IMR-90 (cell line): ENCODE measurements at regions not wholly inside any gene's neighbourhood (a gene's known extent, or its start where the extent isn't known, plus 50 kb on each side); places are given as distances from the start of the nearest gene placed in this dataset.

Experiments
- ATAC-seq: fragments of 200-7000 bp; cut with Tn5 transposase; 2 replicates; pipeline ENCODE4 v1.9.1; 2020; ENCODE audit warnings: low read depth, mild to moderate bottlenecking, moderate library complexity
- BruUV-seq: library from RNA; stranded (reverse); fragments of 400-500 nt; replicated peaks from 2 replicates; lab custom pipeline; 2021; lab: Mats Ljungman, UMichigan
- CTCF ChIA-PET: fragments of 300-600 bp; formaldehyde crosslinking; extraction: SDS; loops from one replicate; lab custom pipeline; 2021; ENCODE audit warnings: antibody characterized with exemption; lab: Yijun Ruan, JAX
- POLR2A ChIA-PET: fragments of 300-600 bp; sonication (Branson Sonifier 250); formaldehyde crosslinking; loops from one replicate; lab custom pipeline; 2022; ENCODE audit warnings: antibody characterized with exemption; ENCODE audit not compliant: unreplicated experiment; lab: Charles Lee
- DNase-seq: peaks from one replicate; pipeline ENCODE4 v3.0.0; 2013
- H2AFZ ChIP-seq: replicated peaks from 2 replicates; pipeline ENCODE3; 2013; ENCODE audit warnings: low read length, mild to moderate bottlenecking; ENCODE audit not compliant: poor library complexity
- H2AK5ac ChIP-seq: 2 replicates; pipeline ENCODE4 v1.6.1; 2013; ENCODE audit warnings: low read depth, low read length, inconsistent platforms
- H2AK9ac ChIP-seq: replicated peaks from 2 replicates; pipeline ENCODE3; 2013; ENCODE audit warnings: mild to moderate bottlenecking, low read depth, low read length, moderate library complexity; ENCODE audit not compliant: poor library complexity
- H2BK120ac ChIP-seq: 2 replicates; pipeline ENCODE4 v1.6.1; 2013; ENCODE audit warnings: low read depth, low read length, inconsistent platforms
- H2BK15ac ChIP-seq: 3 replicates; pipeline ENCODE4 v1.6.1; 2013; ENCODE audit warnings: low read depth, low read length, inconsistent platforms
- H2BK20ac ChIP-seq: 2 replicates; pipeline ENCODE4 v1.6.1; 2013; ENCODE audit warnings: low read depth, mild to moderate bottlenecking, inconsistent platforms, low read length, moderate library complexity
- H2BK5ac ChIP-seq: 2 replicates; pipeline ENCODE4 v1.6.1; 2013; ENCODE audit warnings: mild to moderate bottlenecking, low read depth, low read length, inconsistent platforms; ENCODE audit not compliant: poor library complexity, severe bottlenecking
- H3K14ac ChIP-seq: replicated peaks from 2 replicates; pipeline ENCODE4 v1.6.1; 2013; ENCODE audit warnings: low read depth, low read length, inconsistent platforms
- H3K18ac ChIP-seq: 2 replicates; pipeline ENCODE4 v1.6.1; 2013; ENCODE audit warnings: low read depth, low read length, control low read depth
- H3K23ac ChIP-seq: 2 replicates; pipeline ENCODE4 v1.6.1; 2013; ENCODE audit warnings: low read depth, low read length, inconsistent platforms
- H3K27ac ChIP-seq: 2 replicates; pipeline ENCODE4 v1.5.1; 2013; ENCODE audit warnings: mild to moderate bottlenecking, control low read depth, low read length; ENCODE audit not compliant: insufficient read depth
- H3K27me3 ChIP-seq: 2 replicates; pipeline ENCODE4 v1.6.1; 2013; ENCODE audit warnings: low read length; ENCODE audit not compliant: control insufficient read depth, insufficient read depth
- H3K36me3 ChIP-seq: 2 replicates; pipeline ENCODE4 v1.6.1; 2013; ENCODE audit warnings: low read length, mixed read lengths; ENCODE audit not compliant: control insufficient read depth, insufficient read depth
- H3K4ac ChIP-seq: 2 replicates; pipeline ENCODE4 v1.6.1; 2013; ENCODE audit warnings: low read depth, low read length, inconsistent platforms
- H3K4me1 ChIP-seq: 2 replicates; pipeline ENCODE4 v1.6.1; 2013; ENCODE audit warnings: low read length, mixed read lengths; ENCODE audit not compliant: control insufficient read depth, insufficient read depth
- H3K4me2 ChIP-seq: 2 replicates; pipeline ENCODE4 v1.6.1; 2013; ENCODE audit warnings: low read depth, mild to moderate bottlenecking, control low read depth, low read length, moderate library complexity
- H3K4me3 ChIP-seq: 2 replicates; pipeline ENCODE4 v1.5.1; 2013; ENCODE audit warnings: low read depth, mild to moderate bottlenecking, control low read depth, low read length, moderate library complexity; ENCODE audit not compliant: insufficient read depth
- H3K56ac ChIP-seq: 2 replicates; pipeline ENCODE4 v1.6.1; 2013; ENCODE audit warnings: low read length, inconsistent platforms; ENCODE audit not compliant: insufficient read depth; ENCODE audit errors: extremely low read depth
- H3K79me1 ChIP-seq, 2 experiments: 2 replicates each; pipeline ENCODE4 v1.6.1; 2013; ENCODE audit warnings: low read length in 2 of 2, inconsistent platforms in 1 of 2, low read depth in 1 of 2
- H3K9ac ChIP-seq: 2 replicates; pipeline ENCODE4 v1.6.1; 2013; ENCODE audit warnings: low read depth, low read length, control low read depth
- H3K9me1 ChIP-seq: 2 replicates; pipeline ENCODE4 v1.6.1; 2013; ENCODE audit warnings: low read length, inconsistent platforms; ENCODE audit not compliant: insufficient read depth
- H3K9me3 ChIP-seq: 2 replicates; pipeline ENCODE4 v1.6.1; 2013; ENCODE audit warnings: low read length; ENCODE audit not compliant: control insufficient read depth, insufficient read depth
- H4K20me1 ChIP-seq: 2 replicates; pipeline ENCODE4 v1.6.1; 2013; ENCODE audit warnings: low read length, inconsistent platforms; ENCODE audit not compliant: insufficient read depth
- H4K5ac ChIP-seq: 2 replicates; pipeline ENCODE4 v1.6.1; 2013; ENCODE audit warnings: mild to moderate bottlenecking, low read depth, low read length, control low read depth
- H4K8ac ChIP-seq, 2 experiments: 2 replicates each; pipeline ENCODE4 v1.6.1; 2013; ENCODE audit warnings: low read depth in 2 of 2, low read length in 2 of 2, control low read depth in 1 of 2, inconsistent platforms in 1 of 2
- H4K91ac ChIP-seq: 2 replicates; pipeline ENCODE4 v1.6.1; 2013; ENCODE audit warnings: low read depth, low read length, inconsistent platforms; ENCODE audit not compliant: insufficient read depth
- BHLHE40 ChIP-seq: fragments of 150-350 bp; IDR thresholded peaks from 2 replicates; pipeline ENCODE4 v1.6.1; 2016; ENCODE audit warnings: mild to moderate bottlenecking, low read depth, low read length
- CHD1 ChIP-seq: IDR thresholded peaks from 2 replicates; pipeline ENCODE4 v1.6.1; 2012; ENCODE audit warnings: low read depth, low read length, improper control_type of control experiment
- CTCF ChIP-seq: conservative IDR thresholded peaks from 2 replicates; pipeline ENCODE4 v1.5.1; 2012; ENCODE audit warnings: mild to moderate bottlenecking, low read depth, low read length, improper control_type of control experiment
- MAZ ChIP-seq: IDR thresholded peaks from 2 replicates; pipeline ENCODE4 v1.6.1; 2012; ENCODE audit warnings: low read depth, mild to moderate bottlenecking, low read length, improper control_type of control experiment, moderate library complexity, borderline replicate concordance
- MXI1 ChIP-seq: IDR thresholded peaks from 2 replicates; pipeline ENCODE4 v1.6.1; 2012; ENCODE audit warnings: low read depth, mild to moderate bottlenecking, low read length, moderate library complexity, borderline replicate concordance
- NFE2L2 ChIP-seq: fragments of 150-350 bp; IDR thresholded peaks from 2 replicates; pipeline ENCODE4 v1.6.1; 2016; ENCODE audit warnings: low read depth, mild to moderate bottlenecking, low read length
- SMC3 ChIP-seq: fragments of 150-350 bp; IDR thresholded peaks from 2 replicates; pipeline ENCODE4 v1.6.1; 2016; ENCODE audit warnings: low read depth, mild to moderate bottlenecking, antibody characterized with exemption, low read length, moderate library complexity
- WGBS, 2 experiments: methylation state at CpG; one replicate each; pipeline versions ENCODE4 v1.1.5 to v1.1.7; 2013; ENCODE audit warnings: missing lambda C conversion rate in 2 of 2; ENCODE audit not compliant: insufficient read length in 1 of 2; ENCODE audit errors: extremely low coverage in 2 of 2; 5-methylcytosine and 5-hydroxymethylcytosine counted together
- dilution Hi-C: fragments of 300-500 bp; cut with HindIII; formaldehyde crosslinking; loops from one replicate; pipeline ENCODE4 v1.14.3; 2018; ENCODE audit warnings: low sequenced_read_pairs; ENCODE audit not compliant: unreplicated experiment
- in situ Hi-C: fragments of 300-500 bp; cut with MboI; formaldehyde crosslinking; loops from 3 replicates; pipeline ENCODE4 v1.14.3; 2019; ENCODE audit warnings: low sequenced_read_pairs, inconsistent platforms, mixed read lengths
- intact Hi-C: fragments of 100-400 bp; cut with micrococcal nuclease; formaldehyde crosslinking; loops from 2 replicates; pipeline ENCODE4 v1.10.0; 2022

GRCh38 chr14:51485733-51486132 lies 166.0 kb upstream of the FRMD6 start:
- no peak for TF ChIP-seq MXI1
- TF ChIP-seq NFE2L2: no peak
- TF ChIP-seq CTCF: no peak
- no peak for TF ChIP-seq CHD1
- no peak for TF ChIP-seq MAZ
- no peak for TF ChIP-seq SMC3
- TF ChIP-seq BHLHE40: no peak

More at GRCh38 chr14:51485733-51486132, 166.0 kb upstream of the FRMD6 start:
- H4K91ac ChIP-seq: no peak overlapping the region
- no peak overlapping the region for H4K8ac ChIP-seq
- no CpG with 5 or more reads among the region's 9 CpGs for WGBS, 2 experiments
- ChIA-PET POLR2A (no interaction called here), CTCF (no interaction called here)
- no peak overlapping the region for H2BK5ac ChIP-seq
- H3K79me1 ChIP-seq: no peaks in the 10 kb centered on the region
- peaks cover 3% of the 10 kb centered on the region; the same call in 1 of the 2 replicates for H3K9me1 ChIP-seq
- dilution Hi-C loops (no loop called here), intact Hi-C loops (no loop called here), in situ Hi-C loops (no loop called here)
- no peak overlapping the region for H4K5ac ChIP-seq
- no peak overlapping the region for H3K9ac ChIP-seq
- no peak for ATAC-seq
- no peaks in the 10 kb centered on the region for H3K36me3 ChIP-seq
- no peak overlapping the region for H3K4ac ChIP-seq
- H3K18ac ChIP-seq: no peak overlapping the region
- no peak overlapping the region for H2AK5ac ChIP-seq
- no peak overlapping the region for H3K14ac ChIP-seq
- H3K4me1 ChIP-seq: peaks cover 9% of the 10 kb centered on the region
- no TSS peak for BruUV-seq
- no peak overlapping the region for H3K56ac ChIP-seq
- H2BK15ac ChIP-seq: no peak overlapping the region
- H2AFZ ChIP-seq: no peak overlapping the region
- H3K4me2 ChIP-seq: no peak overlapping the region
- no peak for DNase-seq
- no peak overlapping the region for H2BK20ac ChIP-seq
- no peak overlapping the region for H3K27ac ChIP-seq
- H3K23ac ChIP-seq: no peak overlapping the region
- H4K20me1 ChIP-seq: no peaks in the 10 kb centered on the region
- H3K9me3 ChIP-seq: no peaks in the 10 kb centered on the region
- H3K4me3 ChIP-seq: no peak overlapping the region
- H2BK120ac ChIP-seq: no peak overlapping the region
- no peaks in the 10 kb centered on the region for H3K27me3 ChIP-seq
- H2AK9ac ChIP-seq: no peak overlapping the region
